NCI-H2081 (cell line): ENCODE measurements at regions not wholly inside any gene's neighbourhood (a gene's known extent, or its start where the extent isn't known, plus 50 kb on each side); places are given as distances from the start of the nearest gene placed in this dataset.

Source experiments
- DNase-seq, 2 experiments: peaks; one replicate each; lab custom pipeline; 2025; lab: John Stamatoyannopoulos, UW

DNA sequence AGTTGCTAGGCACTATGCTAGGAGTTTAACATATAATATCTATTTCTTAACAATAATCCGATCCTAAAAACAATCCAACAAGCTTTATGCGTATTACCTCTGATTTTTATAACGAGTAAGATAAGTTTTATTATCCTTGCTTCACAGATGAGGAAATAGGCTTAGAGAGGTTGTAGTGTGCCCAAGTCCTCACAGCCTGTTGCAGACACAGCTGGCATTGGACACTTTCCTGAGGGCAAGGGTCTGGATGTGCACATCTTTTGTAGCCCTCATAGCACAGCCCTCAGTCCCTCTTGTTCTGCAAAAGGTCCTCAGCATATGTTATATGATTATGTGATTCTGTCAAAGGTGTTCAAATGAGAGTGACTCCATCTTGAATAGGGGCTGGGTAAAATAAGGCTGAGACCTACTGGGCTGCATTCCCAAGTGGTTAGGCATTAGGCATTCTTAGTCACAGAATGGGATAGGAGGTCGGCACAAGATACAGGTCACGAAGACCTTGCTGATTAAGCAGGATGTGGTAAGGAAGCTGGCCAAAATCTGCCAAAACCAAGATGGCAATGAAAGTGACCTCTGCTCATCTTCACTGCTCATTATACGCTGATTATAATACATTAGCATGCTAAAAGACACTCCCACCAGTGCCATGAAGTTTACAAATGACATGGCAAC, 75.7 kb upstream of the F3 start:
- no peak for DNase-seq

DNA sequence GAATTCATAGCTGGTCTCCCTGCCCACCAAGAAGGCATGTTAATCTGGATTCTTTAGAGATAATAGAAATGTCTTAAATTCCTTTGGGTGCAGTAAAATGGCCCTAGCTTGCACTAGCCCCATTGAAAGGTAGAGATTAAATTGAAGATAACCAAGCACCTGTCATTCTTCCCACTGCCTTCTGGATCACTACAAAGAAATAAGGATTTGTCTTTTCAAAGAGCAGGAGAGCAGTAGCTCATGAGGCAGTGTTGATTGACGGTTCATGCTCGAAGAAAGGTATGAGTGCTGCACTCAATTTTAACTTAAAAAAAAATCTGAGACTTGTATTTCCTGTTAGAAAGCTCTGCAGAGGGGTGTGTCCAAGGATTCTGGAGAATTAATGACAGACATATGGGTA, 74.9 kb upstream of the F3 start:
- DNase-seq = no peak

DNA sequence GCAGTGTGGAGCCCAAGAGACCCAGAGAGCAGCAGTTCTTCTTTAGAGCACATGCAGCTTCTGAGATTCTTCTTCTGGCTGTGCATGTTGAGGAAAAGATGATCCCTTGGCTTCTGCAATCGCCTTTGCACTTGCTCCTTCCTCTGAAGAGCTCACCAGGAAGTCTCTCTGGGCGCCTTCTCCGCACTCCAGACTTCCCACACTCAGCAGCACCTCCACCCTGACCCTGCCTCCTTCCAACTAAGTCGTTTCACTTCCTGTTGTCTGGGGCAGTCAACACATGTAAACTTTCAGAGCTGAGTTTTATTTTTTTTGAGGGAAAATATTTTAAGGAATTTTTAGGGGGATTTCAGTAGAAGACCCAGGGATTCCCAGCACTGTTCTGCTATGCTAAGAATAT, 73.4 kb upstream of the F3 start:
- no peak for DNase-seq

DNA sequence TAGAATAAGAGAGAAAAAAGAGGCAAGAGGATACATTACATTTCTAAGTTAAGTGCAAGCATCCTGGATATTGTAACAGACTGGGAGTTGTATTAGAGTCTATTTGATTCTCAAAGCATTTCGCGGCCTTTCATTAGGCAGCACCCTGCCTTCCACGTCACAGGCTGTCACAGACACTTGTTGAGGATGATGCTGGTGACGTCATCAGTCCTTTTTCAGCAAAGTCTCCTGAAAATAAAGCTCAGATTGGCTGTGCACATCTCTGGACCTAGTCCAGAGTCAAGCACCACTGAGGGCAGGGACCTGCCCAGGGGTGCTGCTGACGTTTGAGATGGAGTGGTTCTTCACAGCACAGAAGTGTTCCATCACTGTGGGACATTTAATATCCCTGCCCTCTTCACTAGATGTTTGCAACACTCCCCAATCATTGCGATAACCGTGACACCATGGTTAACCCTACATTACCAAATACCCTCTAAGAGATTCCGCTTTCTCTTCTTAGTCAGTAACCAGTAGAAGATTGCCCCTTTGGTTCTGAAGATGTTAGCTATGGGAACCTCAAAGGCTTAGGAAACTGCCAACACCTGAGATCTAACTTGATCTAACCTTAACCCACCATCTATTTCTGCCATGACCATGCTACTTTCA, 72.7 kb upstream of the F3 start:
- no peak for DNase-seq

DNA sequence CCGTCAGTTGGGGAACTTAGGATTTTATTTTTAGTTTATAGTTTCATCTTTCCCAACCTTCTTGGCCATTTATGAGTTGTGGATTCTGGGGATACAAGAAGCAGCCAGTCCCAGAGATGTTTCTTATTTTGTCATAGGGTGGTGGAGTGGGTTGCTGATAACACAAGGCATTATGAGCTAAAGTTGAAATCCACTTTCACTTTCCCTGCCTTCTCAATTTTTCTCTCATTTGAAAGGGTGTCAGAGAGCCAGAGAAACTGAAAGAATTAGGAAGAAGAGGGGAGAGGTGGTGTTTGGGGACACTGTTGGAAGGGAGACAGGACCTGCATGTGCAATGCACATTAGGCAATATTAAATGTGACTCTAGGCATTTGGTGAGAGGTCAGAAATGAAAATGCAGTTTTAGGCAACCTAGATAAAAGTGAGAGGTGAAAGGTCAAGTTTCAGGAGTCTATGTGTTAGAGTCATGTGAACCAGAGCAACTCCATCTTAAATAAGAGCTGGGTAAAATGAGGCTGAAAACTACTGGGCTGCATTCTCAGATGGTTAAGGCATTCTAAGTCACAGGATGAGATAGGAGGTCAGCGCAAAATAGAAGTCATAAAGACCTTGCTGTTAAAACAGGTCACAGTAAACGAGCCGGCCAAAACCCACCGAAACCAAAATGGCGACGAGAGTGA, 71.1 kb upstream of the F3 start:
- no peak for DNase-seq

DNA sequence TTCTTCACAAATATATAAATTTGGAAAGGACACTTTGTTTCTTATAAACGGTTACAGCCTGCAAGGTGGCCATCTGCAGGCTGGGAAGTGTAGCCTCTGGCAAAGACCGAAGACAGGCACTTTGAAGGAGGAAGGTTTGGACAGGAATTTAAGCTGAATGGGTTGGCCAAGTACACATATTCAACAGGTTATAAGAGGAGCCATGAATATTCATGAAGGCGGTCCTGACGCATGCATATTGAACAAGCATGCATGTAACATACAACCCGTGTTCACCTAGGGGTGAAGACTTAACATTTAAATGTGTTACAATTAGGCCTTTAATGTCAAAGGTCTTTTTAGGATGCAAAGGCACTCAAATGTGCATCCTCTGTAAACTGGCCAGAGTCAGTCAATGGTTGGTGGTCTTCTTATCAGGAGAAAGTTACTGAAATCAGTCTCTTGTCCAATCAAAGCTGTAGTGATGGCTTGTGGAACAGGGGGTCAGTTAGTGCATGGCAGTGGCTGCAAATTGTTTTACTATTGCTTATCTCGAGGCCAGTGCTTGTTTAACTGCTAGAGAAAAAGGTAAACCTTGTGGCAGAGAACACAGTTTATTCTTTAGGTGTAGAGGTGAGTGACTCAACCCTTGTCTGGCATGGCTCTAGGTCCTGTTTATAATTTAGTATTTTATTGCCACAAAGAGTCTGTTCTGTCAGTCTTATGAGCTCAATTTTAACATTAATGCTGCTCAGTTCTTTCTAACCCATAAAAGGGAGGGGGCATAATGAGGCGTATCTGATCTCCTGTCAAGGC, 70.3 kb upstream of the F3 start:
- DNase-seq = no peak

DNA sequence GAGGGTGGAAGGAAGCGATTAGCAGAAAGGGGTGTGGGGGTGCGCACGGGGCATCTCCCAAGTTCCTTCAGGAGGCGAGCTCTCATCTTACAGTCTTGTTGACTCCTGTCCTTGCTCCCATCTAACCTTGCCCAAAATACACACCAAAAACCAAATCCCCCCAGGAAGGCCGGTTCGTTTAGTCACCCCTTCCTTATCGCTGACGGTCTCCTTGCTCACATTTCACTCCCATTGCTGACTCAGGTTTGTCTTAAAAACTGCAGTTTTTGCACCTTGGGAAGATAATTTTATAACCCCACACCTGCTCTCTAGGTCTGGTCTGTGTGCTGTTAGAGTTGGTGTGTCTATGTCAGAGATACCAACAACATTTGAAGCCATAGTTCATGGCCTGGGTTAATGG, 68.1 kb upstream of the F3 start:
- DNase-seq = no peak

DNA sequence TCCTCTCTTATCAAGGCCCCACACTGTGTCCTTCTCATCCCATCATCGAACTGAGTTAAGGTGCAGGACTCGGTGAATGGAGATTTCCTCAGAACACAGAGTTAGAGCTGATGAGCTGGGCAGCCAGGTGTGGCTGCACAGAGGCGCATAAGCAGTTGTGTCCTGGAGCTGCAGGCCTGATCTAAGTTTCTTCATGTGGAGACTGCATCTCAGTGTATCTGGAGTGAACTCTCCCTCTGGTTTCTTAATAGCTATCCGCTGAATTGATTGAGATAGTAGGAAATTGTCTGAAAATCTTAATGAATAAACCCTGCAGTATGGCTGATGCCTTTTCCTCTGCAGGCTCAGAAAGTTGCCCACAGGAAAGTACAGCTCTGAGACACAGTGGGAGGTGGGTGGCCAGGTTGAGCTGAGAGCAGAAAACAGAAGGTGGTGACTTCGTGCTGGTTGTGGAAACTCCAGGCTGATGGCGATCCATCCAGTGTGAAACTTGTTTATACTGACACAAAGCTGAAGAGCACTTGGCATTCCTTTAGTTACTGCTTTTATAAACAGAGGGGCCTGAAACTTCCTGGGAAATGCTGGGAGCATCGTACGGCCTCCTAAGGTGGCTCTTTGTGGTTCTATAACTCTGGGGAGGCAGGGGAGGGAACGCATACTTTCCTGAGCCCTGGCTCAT, 67.4 kb upstream of the F3 start:
- DNase-seq = no peak

DNA sequence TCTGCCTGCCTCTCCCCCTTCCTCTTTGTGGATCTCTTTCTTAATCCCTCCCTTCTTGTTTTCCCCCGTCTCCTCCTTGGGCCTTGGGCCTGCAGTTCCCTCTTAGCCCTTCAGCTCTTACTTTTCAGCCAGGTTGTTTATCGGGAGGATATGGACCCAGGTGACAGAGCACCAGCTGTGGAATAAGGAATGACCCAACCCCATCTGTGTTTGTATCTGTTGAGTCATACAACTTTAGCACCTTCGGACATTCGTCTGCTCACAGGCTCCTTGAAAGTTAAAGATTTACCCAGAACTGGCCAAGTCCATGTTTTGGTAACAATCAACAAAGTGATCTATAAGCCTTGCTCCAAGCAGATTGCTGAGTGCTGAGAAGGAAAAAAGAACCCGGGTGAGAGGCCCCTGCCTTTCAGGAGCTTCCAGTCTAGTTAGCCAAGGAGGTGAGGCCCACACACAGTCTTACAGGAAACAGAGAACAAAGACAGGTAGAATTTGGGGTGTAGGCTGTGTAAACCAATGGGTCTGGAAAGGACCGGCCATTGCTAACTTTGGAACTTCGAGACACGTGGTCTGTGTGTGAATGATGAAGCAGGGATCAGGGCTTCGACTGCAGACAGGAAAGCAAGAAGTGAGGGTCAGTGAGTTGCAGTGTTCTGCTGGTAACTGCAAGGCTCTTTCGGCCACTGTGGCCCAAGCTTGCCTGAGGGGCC, 66.7 kb upstream of the F3 start:
- no peak for DNase-seq

DNA sequence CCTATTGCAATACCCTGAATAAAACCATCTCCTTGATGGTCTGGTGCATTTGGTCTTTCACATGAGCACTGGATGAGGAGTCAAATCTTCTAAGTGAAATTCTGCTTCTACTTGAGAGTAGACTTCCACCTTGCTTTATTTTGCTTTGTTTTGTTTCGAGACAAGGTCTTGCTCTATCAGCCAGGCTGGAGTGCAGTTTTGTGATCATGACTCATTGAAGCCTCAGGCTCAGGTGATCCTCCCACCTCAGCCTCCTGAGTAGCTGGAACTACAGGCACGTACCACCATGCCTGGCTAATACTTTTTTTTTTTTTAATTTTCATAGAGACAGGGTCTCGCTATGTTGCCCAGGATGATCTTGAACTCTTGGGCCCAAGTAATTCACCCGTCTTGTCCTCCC, 65.8 kb upstream of the F3 start:
- no peak for DNase-seq

DNA sequence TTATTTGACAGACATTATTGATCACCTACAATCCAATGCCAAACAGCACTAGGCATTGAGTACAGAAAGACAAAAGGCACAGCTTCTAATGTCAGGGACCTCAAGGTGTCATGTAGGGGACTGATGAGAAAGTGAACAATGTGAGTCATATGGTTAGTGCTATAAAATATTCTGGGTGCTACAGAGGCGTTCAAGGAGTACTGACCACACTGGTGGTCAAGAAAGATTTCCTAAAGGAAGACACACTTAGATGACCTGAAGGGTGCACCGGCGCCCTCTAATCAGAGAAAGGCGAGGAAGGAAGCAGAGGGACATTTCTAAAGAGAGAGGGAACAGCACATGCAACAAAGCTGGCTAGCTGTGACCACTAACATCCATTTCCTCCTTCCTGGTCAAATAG, 64.9 kb upstream of the F3 start:
- DNase-seq = no peak

DNA sequence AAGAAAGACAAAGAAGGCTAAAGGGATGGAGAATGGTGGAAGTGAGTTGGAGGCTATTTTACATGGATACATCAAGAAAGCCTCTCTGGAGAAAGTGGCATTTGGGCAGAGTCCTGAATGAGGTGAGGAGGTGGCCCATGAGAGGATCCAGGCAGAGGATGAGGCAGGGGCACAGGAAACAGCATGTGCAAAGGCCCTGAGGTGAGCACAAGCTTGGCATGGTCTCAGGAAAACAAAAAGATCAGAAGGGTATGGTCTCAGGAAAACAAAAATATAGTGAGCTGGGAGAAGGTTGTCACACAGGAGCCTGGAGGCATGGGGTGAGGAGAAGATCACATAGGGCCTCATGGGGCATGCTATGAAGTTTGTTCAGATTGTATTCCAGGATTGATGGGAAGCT, 62.1 kb upstream of the F3 start:
- no peak for DNase-seq

DNA sequence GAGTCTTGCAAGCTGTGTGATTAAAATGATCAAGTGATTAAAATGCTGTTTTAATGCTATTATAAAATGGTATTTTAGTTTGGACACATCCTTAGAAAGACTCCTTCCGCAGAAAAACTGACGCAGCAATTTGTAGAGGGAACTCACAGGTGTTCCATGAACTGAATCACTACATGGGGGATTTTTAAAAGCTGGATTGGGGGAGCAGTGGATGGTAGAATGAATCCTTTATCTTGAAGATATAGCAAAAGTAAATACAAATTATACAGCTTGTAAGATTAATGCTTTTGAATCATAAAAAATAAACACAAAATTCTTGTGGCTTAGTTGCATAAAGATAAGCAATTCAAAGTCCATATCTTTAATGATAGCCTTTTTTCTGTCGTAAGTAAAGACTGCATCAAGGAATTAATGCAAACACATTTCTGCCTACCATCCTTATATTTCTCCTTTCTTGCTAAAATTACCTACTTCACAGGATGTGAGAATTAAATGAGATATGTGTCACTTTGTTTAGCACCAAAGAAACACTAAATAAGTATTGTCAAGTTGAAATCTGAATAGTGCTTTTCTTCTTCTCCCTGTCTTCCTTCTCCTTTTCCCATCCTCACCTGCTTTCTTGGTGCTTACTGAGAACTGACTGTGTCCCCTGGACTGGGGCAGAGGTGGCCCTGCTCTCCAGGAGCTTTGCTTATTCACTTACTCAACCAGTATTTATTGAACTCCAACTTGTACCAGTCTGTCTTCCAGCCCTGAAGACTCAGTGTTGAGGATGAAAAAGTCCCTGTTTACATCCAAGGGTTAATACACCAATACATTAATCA, 61.5 kb upstream of the F3 start:
- no peak for DNase-seq

DNA sequence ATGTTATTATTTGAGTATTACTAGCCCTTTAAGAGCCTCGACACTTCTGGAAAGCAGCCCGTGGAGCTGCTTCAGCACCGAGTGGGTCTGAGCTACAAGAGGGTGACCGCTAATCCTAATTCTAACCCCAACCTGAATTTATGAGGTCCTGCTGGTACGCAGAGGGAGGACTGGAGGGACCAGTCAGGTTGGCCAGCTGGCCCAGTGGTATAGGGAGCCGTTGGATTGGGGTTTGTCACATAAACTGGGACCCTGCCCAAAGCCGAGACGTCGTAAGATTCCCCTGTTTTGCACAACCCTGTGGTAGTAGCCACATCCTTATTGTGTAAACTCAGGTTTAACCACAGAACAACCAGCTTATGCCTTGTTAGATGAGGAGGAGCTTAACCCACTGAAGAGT, 60.8 kb upstream of the F3 start:
- DNase-seq = no peak

DNA sequence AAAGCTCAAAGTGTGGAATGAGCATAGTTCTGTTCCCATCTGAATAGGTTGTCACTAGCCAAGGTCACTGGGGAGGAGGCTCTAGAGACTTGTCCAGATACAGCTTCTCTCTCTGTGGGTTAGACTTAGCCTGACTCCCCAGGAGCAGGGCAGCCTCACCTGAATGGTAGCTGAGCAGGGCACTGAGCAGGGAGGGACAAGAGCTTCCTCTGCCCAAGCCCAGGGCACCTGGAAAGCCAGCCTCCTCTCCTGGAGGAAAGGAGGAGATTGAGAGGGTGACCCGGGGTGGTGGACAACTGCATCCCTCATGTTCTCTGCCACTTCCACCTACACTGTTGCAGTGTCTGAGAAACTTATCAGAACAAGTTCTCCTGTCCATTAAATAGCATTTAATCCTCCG, 59.0 kb upstream of the F3 start:
- no peak for DNase-seq

DNA sequence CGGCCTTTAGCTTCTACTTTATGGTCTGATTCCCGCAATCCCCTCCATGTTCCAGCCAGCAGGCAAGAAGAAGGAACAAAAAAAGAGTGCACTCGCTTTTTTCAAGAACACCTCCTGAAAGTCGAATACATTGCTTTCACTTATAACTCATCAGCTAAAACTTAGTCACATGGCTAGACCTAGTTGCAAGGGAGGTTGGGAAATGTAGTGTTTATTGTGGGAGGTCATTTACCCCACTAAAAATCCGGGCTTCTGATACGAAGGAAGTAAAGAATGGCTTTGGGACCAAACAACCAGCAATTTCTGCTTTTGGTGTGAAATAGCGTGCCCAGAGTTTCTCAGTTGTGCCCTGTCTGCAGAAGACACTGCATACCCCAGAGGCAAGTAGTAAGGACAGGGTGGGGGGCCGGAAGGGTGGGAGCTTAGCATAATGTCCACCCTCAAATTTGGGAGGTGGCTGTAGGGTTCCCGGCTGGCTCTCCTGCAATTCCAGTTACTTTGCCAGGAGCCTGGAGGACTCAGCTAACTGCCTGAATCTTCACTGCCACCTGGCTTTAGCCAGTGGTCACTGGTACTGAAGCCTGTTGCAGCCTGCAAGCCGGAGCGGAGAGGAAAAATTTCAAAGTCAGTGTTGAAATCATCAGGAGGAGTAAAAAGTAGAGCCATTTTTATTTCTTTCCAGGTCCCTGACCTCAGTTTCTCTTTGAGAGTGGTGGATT, 57.7 kb upstream of the F3 start:
- DNase-seq = no peak

DNA sequence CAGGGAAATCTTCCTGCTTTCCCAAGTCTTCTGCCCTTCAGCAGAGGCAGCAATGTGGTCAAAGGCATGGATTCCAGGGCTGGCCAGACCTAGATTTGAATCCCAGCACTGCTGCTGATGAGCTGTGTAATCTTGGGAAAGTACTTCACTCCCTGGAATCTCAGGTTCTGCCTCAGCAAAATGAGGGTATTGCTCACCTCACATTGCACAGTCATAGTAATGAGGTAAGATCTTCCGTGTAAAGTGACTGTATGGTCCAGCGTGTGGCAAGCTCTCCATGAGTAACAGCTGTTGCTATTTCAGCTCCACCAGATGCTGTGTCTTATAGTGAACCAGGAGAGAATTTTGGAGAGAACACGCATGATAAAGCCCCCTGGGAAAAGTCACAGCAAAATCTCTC, 56.1 kb upstream of the F3 start:
- no peak for DNase-seq

DNA sequence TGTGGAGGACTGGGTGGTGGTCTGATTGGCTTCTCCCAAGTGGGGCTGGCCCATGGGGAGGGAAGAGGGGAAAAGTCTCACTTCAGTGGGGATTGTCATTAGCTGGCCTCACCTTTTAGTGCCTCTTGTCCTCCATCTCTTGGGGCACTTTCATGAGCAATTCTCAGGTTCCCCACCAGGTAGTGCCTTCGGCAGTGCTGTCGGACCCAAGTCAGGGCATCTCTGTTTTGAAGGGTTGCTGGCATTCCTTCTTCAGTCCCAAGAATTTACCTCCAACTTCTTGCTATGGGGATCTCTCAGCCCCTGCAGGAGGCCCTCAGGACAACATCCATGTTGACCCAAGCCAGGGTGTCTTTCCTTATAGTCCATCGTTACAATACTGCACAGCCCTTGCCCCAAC, 54.7 kb upstream of the F3 start:
- no peak for DNase-seq

DNA sequence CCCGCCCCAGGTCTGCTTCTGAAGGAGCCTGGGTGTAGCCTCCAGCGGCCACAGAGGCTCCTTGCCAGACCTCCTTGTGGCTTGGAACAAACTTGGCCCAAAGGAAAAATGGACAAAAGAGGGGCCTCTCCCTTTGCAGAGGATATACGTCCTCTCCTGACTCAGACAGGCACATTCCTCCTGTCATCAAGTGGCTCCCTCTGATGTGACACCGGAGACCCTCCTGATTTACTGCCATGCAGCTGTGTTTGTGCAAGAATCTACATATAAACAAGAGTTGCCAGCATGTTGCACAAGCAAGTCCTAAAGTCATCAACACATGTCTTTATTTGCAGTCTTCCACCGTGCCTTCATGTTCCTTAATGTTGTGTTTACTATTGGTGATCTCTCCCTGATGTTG, 54.1 kb upstream of the F3 start:
- DNase-seq = no peak

DNA sequence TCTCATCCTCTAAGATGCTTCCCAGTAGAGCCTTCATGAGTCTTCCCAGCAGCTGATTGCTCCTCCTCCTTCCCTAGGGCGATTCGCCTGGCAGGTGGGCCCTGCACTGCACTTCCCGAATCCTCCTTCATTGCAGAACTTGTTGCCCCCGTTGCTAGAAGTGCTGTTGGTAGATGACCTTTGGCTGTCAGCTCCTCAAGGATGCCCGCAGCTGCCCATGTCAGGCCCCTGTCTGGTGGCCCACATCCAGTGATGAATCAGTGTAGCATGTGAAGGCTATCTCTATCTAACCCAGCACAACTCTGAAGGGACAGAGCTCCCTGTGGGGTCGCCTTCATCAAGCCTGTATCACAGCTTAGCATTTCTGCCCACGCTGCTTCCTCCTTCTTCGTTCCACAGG, 52.1 kb upstream of the F3 start:
- no peak for DNase-seq
